A549 (cell line): ENCODE measurements at regions not wholly inside any gene's neighbourhood (a gene's known extent, or its start where the extent isn't known, plus 50 kb on each side); places are given as distances from the start of the nearest gene placed in this dataset.
"Not testable (repeated sequence)": the region's sequence is repeated elsewhere in the genome, so short reads cannot be mapped to it uniquely, and the experiment has no call there.

ENCODE experiments used
- ATAC-seq, 2 experiments: fragments of 200-7000 bp in 1 of 2; fragments of >200 bp in 1 of 2; cut with Nextera tagmentation in 1 of 2; cut with Tn5 transposase in 1 of 2; 3 replicates each; pipeline versions ENCODE4 v1.8.0 to v1.9.1; 2018 to 2020; ENCODE audit warnings: mild to moderate bottlenecking in 1 of 2, moderate library complexity in 1 of 2
- CTCF ChIA-PET: fragments of 300-600 bp; sonication (Branson Sonifier 250); formaldehyde crosslinking; extraction: SDS; loops from one replicate; lab custom pipeline; 2021; ENCODE audit warnings: antibody characterized with exemption, inconsistent platforms; lab: Yijun Ruan, JAX
- POLR2A ChIA-PET: fragments of 350-600 bp; formaldehyde crosslinking; extraction: SDS; loops from one replicate; lab custom pipeline; 2021; ENCODE audit warnings: antibody characterized with exemption, inconsistent platforms; lab: Yijun Ruan, JAX
- DNase-seq, 2 experiments: peaks; one replicate each; pipeline versions ENCODE4 v3.0.0 to v3.0.0-alpha.2; 2011 to 2016; ENCODE audit warnings: low read depth in 1 of 2, low spot score in 1 of 2
- FAIRE-seq: peaks from 2 replicates; lab custom pipeline; 2011; peaks lifted over from hg19 to GRCh38; lab: Jason Lieb, UNC
- H3K27ac ChIP-seq, 2 experiments: fragments of >200 bp; sonication (Bioruptor Twin); formaldehyde crosslinking; 3 replicates each; pipeline ENCODE4 v1.5.1; 2016 to 2017
- H3K4me1 ChIP-seq: fragments of >200 bp; sonication (Bioruptor Twin); formaldehyde crosslinking; 3 replicates; pipeline ENCODE4 v1.6.1; 2016
- H3K4me2 ChIP-seq: fragments of >200 bp; sonication (Bioruptor Twin); formaldehyde crosslinking; 3 replicates; pipeline ENCODE4 v1.6.1; 2016
- H3K4me3 ChIP-seq: fragments of >200 bp; sonication (Bioruptor Twin); formaldehyde crosslinking; 3 replicates; pipeline ENCODE4 v1.5.1; 2016
- H3K9me3 ChIP-seq: fragments of >200 bp; sonication (Bioruptor Twin); formaldehyde crosslinking; 3 replicates; pipeline ENCODE4 v1.6.1; 2016
- CBX2 ChIP-seq: fragments of 200-600 bp; sonication (generic); IDR thresholded peaks from 2 replicates; pipeline ENCODE4 v1.6.1; 2016; ENCODE audit warnings: low read depth, mild to moderate bottlenecking, borderline replicate concordance
- CHD4 ChIP-seq: fragments of 200-600 bp; sonication (generic); IDR thresholded peaks from 2 replicates; pipeline ENCODE4 v1.6.1; 2016; ENCODE audit warnings: antibody characterized with exemption, mild to moderate bottlenecking, borderline replicate concordance
- EHF ChIP-seq: fragments of 250-450 bp; sonication (Bioruptor Pico); IDR thresholded peaks from 2 replicates; pipeline ENCODE4 v1.5.0; 2020; ENCODE audit warnings: mild to moderate bottlenecking
- EP300 ChIP-seq, 2 experiments: fragments of >200 bp; sonication (Bioruptor Twin); formaldehyde crosslinking; IDR thresholded peaks; 2 replicates in 1 of 2; 3 replicates in 1 of 2; pipeline ENCODE4 v1.6.1; 2016 to 2017
- ESRRA ChIP-seq: fragments of 150-350 bp; IDR thresholded peaks from 2 replicates; pipeline ENCODE4 v1.6.1; 2014; ENCODE audit warnings: mild to moderate bottlenecking, low read length, borderline replicate concordance
- FOSB ChIP-seq: fragments of 250-450 bp; sonication (Bioruptor Pico); IDR thresholded peaks from 2 replicates; pipeline ENCODE4 v1.5.0; 2020; ENCODE audit warnings: mild to moderate bottlenecking, moderate library complexity
- GATA3 ChIP-seq: IDR thresholded peaks from 2 replicates; pipeline ENCODE4 v1.6.1; 2012; ENCODE audit warnings: borderline replicate concordance
- HOXB13 ChIP-seq: fragments of 250-450 bp; sonication (Bioruptor Pico); IDR thresholded peaks from 2 replicates; pipeline ENCODE4 v1.5.0; 2020; ENCODE audit warnings: low read depth, mild to moderate bottlenecking, moderate library complexity
- MAFK ChIP-seq: fragments of 450-650 bp; IDR thresholded peaks from 2 replicates; pipeline ENCODE4 v1.6.1; 2014; ENCODE audit not compliant: partially characterized antibody
- NPAS2 ChIP-seq: fragments of 250-450 bp; sonication (Bioruptor Pico); IDR thresholded peaks from 2 replicates; pipeline ENCODE4 v1.8.0; 2022; ENCODE audit warnings: mild to moderate bottlenecking, moderate library complexity, borderline replicate concordance
- RARB ChIP-seq: fragments of 250-450 bp; sonication (Bioruptor Pico); IDR thresholded peaks from 2 replicates; pipeline ENCODE4 v1.8.0; 2021; ENCODE audit warnings: mild to moderate bottlenecking, moderate library complexity
- RNF2 ChIP-seq: fragments of 200-600 bp; sonication (generic); IDR thresholded peaks from 2 replicates; pipeline ENCODE4 v1.6.1; 2016; ENCODE audit warnings: low read depth, mild to moderate bottlenecking, antibody characterized with exemption, moderate library complexity, borderline replicate concordance
- SMC3 ChIP-seq: fragments of >200 bp; sonication (Bioruptor Twin); formaldehyde crosslinking; IDR thresholded peaks from 3 replicates; pipeline ENCODE4 v1.6.1; 2018; ENCODE audit warnings: inconsistent platforms
- TFCP2L1 ChIP-seq: fragments of 250-450 bp; sonication (Bioruptor Pico); IDR thresholded peaks from 2 replicates; pipeline ENCODE4 v1.5.0; 2021; ENCODE audit warnings: mild to moderate bottlenecking
- ZC3H11A ChIP-seq: fragments of 450-650 bp; IDR thresholded peaks from 2 replicates; pipeline ENCODE4 v1.6.1; 2014; ENCODE audit warnings: antibody characterized with exemption, mild to moderate bottlenecking
- WGBS: methylation state at CpG from one replicate; pipeline ENCODE4 v1.1.6; 2017; ENCODE audit errors: missing lambda C conversion rate; 5-methylcytosine and 5-hydroxymethylcytosine counted together
- TF ChIP-seq, protein P1 (sequence below): fragments of 150-350 bp; IDR thresholded peaks from 2 replicates; pipeline ENCODE4 v1.6.1; 2014; ENCODE audit warnings: low read depth, mild to moderate bottlenecking, low read length
- TF ChIP-seq, protein P2 (sequence below): fragments of 250-450 bp; sonication (Bioruptor Pico); IDR thresholded peaks from 2 replicates; pipeline ENCODE4 v1.5.0; 2021; ENCODE audit warnings: mild to moderate bottlenecking, moderate library complexity, borderline replicate concordance
- TF ChIP-seq, protein P3 (sequence below): IDR thresholded peaks from 2 replicates; pipeline ENCODE4 v1.6.1; 2012
- TF ChIP-seq, protein P4 (sequence below): IDR thresholded peaks from 2 replicates; pipeline ENCODE4 v1.6.1; 2012; ENCODE audit warnings: low read depth, borderline replicate concordance
- TF ChIP-seq, protein P5 (sequence below): fragments of 200-600 bp; sonication (generic); IDR thresholded peaks from 2 replicates; pipeline ENCODE4 v1.6.1; 2016; ENCODE audit warnings: antibody characterized with exemption, mild to moderate bottlenecking, moderate library complexity
- TF ChIP-seq, protein P6 (sequence below): fragments of 250-450 bp; sonication (Bioruptor Pico); IDR thresholded peaks from 2 replicates; pipeline ENCODE4 v1.5.0; 2020; ENCODE audit warnings: low read depth, mild to moderate bottlenecking, moderate library complexity
- TF ChIP-seq, protein P7 (sequence below): fragments of >200 bp; sonication (Bioruptor Twin); formaldehyde crosslinking; IDR thresholded peaks from 3 replicates; pipeline ENCODE4 v1.5.1; 2016

DNA sequence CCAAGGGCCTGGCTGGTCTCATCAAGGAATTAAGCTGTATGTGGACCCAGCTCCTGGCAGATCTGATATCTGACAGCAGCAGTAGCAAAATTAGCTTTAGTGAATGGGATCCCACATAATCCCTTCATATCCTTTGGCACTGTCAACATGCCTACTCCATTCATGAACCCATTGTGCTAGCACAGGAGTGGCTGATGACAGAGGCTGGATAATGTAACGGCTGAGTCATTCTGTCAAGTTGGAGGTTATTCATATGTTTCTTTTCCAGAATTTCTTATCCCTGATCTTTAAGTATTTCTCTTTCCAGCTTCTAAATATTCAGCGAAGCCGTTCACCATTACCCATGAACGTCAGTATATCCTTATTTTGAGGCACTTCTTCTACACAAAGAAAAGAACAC lies 84.3 kb downstream of the EXTL2 start:
- ATAC-seq = no peak
- no peak overlapping the region for H3K27ac ChIP-seq
- no peaks in the 10 kb centered on the region for H3K9me3 ChIP-seq
- H3K4me1 ChIP-seq = no peaks in the 10 kb centered on the region
- ChIA-PET CTCF (no interaction called here), POLR2A (no interaction called here)
- TF ChIP-seq, protein P1, sequence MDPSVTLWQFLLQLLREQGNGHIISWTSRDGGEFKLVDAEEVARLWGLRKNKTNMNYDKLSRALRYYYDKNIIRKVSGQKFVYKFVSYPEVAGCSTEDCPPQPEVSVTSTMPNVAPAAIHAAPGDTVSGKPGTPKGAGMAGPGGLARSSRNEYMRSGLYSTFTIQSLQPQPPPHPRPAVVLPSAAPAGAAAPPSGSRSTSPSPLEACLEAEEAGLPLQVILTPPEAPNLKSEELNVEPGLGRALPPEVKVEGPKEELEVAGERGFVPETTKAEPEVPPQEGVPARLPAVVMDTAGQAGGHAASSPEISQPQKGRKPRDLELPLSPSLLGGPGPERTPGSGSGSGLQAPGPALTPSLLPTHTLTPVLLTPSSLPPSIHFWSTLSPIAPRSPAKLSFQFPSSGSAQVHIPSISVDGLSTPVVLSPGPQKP = no peak
- no peak for TF ChIP-seq TFCP2L1 (CRISPR knock-in tag)
- TF ChIP-seq EP300 (IDR thresholded peaks at IDR 0.05) = no peak
- TF ChIP-seq, protein P2, sequence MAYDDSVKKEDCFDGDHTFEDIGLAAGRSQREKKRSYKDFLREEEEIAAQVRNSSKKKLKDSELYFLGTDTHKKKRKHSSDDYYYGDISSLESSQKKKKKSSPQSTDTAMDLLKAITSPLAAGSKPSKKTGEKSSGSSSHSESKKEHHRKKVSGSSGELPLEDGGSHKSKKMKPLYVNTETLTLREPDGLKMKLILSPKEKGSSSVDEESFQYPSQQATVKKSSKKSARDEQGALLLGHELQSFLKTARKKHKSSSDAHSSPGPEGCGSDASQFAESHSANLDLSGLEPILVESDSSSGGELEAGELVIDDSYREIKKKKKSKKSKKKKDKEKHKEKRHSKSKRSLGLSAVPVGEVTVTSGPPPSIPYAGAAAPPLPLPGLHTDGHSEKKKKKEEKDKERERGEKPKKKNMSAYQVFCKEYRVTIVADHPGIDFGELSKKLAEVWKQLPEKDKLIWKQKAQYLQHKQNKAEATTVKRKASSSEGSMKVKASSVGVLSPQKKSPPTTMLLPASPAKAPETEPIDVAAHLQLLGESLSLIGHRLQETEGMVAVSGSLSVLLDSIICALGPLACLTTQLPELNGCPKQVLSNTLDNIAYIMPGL (CRISPR knock-in tag) = no peak
- TF ChIP-seq, protein P3, sequence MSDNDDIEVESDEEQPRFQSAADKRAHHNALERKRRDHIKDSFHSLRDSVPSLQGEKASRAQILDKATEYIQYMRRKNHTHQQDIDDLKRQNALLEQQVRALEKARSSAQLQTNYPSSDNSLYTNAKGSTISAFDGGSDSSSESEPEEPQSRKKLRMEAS = no peak
- TF ChIP-seq FOSB = no peak
- no peak for TF ChIP-seq GATA3
- TF ChIP-seq, protein P4, sequence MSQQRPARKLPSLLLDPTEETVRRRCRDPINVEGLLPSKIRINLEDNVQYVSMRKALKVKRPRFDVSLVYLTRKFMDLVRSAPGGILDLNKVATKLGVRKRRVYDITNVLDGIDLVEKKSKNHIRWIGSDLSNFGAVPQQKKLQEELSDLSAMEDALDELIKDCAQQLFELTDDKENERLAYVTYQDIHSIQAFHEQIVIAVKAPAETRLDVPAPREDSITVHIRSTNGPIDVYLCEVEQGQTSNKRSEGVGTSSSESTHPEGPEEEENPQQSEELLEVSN = no peak
- TF ChIP-seq CBX2 = no peak
- TF ChIP-seq SMC3 = no peak
- WGBS = 74% methylated on average over 4 of the region's 4 CpGs
- no peak for FAIRE-seq
- no peak for DNase-seq
- H3K4me3 ChIP-seq = no peak overlapping the region
- no peak overlapping the region for H3K4me2 ChIP-seq

DNA sequence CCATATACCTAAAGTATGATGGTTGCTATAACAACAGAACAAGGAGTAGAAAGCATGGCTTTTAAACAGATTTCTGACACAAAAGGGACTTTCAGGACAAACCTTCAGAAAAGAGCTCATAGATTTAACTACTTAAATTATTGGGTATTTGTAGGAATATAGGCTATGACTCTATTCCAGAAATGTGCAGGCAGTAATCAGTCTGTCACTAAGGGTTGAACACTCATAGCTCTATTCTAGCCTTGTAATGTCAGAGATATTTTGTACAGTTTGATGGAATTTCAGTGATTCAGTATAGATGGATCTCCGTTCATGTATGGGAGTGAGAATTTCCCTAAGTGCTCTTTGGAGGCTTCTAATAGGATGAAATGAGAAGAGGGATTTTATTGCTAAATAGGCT lies 82.8 kb downstream of the EXTL2 start:
- no peaks in the 10 kb centered on the region for H3K9me3 ChIP-seq
- H3K4me3 ChIP-seq = no peak overlapping the region
- DNase-seq (no peak), ATAC-seq (no peak), FAIRE-seq (no peak)
- 57% methylated on average over 1 of the region's 1 CpG for WGBS
- H3K27ac ChIP-seq = no peak overlapping the region
- no peaks in the 10 kb centered on the region for H3K4me1 ChIP-seq
- TF ChIP-seq SMC3 (no peak), CHD4 (no peak), RARB (no peak), HOXB13 (CRISPR knock-in tag) (no peak), NPAS2 (CRISPR knock-in tag) (no peak), MAFK (no peak), ZC3H11A (no peak), ESRRA (no peak), RNF2 (no peak), EHF (no peak)
- TF ChIP-seq, protein P5, sequence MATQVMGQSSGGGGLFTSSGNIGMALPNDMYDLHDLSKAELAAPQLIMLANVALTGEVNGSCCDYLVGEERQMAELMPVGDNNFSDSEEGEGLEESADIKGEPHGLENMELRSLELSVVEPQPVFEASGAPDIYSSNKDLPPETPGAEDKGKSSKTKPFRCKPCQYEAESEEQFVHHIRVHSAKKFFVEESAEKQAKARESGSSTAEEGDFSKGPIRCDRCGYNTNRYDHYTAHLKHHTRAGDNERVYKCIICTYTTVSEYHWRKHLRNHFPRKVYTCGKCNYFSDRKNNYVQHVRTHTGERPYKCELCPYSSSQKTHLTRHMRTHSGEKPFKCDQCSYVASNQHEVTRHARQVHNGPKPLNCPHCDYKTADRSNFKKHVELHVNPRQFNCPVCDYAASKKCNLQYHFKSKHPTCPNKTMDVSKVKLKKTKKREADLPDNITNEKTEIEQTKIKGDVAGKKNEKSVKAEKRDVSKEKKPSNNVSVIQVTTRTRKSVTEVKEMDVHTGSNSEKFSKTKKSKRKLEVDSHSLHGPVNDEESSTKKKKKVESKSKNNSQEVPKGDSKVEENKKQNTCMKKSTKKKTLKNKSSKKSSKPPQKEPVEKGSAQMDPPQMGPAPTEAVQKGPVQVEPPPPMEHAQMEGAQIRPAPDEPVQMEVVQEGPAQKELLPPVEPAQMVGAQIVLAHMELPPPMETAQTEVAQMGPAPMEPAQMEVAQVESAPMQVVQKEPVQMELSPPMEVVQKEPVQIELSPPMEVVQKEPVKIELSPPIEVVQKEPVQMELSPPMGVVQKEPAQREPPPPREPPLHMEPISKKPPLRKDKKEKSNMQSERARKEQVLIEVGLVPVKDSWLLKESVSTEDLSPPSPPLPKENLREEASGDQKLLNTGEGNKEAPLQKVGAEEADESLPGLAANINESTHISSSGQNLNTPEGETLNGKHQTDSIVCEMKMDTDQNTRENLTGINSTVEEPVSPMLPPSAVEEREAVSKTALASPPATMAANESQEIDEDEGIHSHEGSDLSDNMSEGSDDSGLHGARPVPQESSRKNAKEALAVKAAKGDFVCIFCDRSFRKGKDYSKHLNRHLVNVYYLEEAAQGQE = no peak
- TF ChIP-seq, protein P6, sequence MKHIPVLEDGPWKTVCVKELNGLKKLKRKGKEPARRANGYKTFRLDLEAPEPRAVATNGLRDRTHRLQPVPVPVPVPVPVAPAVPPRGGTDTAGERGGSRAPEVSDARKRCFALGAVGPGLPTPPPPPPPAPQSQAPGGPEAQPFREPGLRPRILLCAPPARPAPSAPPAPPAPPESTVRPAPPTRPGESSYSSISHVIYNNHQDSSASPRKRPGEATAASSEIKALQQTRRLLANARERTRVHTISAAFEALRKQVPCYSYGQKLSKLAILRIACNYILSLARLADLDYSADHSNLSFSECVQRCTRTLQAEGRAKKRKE (CRISPR knock-in tag) = no peak
- TF ChIP-seq, protein P2 (CRISPR knock-in tag) = no peak
- TF ChIP-seq, protein P7, sequence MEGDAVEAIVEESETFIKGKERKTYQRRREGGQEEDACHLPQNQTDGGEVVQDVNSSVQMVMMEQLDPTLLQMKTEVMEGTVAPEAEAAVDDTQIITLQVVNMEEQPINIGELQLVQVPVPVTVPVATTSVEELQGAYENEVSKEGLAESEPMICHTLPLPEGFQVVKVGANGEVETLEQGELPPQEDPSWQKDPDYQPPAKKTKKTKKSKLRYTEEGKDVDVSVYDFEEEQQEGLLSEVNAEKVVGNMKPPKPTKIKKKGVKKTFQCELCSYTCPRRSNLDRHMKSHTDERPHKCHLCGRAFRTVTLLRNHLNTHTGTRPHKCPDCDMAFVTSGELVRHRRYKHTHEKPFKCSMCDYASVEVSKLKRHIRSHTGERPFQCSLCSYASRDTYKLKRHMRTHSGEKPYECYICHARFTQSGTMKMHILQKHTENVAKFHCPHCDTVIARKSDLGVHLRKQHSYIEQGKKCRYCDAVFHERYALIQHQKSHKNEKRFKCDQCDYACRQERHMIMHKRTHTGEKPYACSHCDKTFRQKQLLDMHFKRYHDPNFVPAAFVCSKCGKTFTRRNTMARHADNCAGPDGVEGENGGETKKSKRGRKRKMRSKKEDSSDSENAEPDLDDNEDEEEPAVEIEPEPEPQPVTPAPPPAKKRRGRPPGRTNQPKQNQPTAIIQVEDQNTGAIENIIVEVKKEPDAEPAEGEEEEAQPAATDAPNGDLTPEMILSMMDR = no peak
- H3K4me2 ChIP-seq = no peak overlapping the region
- ChIA-PET POLR2A (no interaction called here), CTCF (interaction anchor here (1.2 kb wide), 1 partner anchor 25 kb away, joined by 3 read pairs; no protein-coding TSS in a partner anchor)

DNA sequence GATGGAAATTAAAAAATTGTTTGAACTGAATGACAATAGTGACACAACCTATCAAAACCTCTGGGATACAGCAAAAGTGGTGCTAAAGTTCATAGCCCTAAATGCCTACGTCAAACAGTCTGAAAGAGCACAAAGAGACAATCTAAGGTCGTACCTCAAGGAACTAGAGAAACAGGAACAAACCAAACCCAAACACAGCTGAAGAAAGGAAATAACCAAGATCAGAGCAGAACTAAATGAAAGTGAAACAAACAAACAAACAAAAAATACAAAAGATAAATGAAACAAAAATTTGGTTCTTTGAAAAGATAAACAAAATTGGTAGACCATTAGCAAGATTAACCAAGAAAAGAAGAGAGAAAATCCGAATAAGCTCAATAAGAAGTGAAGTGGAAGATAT lies 79.7 kb downstream of the EXTL2 start:
- H3K4me2 ChIP-seq, H3K9me3 ChIP-seq, H3K27ac ChIP-seq, ATAC-seq, H3K4me3 ChIP-seq, DNase-seq, POLR2A ChIA-PET, H3K4me1 ChIP-seq, FAIRE-seq: not testable (repeated sequence)
- WGBS = 31% methylated on average over 3 of the region's 3 CpGs
- CTCF ChIA-PET = interaction anchor here (1.2 to 1.3 kb wide), 2 partner anchors 8 to 14 kb away, joined by 3 to 4 read pairs; no protein-coding TSS in a partner anchor
